IPS-18c (cell line): ENCODE measurements at regions not wholly inside any gene's neighbourhood (a gene's known extent, or its start where the extent isn't known, plus 50 kb on each side); places are given as distances from the start of the nearest gene placed in this dataset.
"Not testable (repeated sequence)": the region's sequence is repeated elsewhere in the genome, so short reads cannot be mapped to it uniquely, and the experiment has no call there.

Experiments
- H3K4me3 ChIP-seq: 2 replicates; pipeline ENCODE4 v1.7.0; 2013; ENCODE audit warnings: low read depth, mild to moderate bottlenecking, low read length, moderate library complexity; ENCODE audit not compliant: insufficient read depth
- H3K9me3 ChIP-seq: one replicate; pipeline ENCODE4 v1.6.1; 2013; ENCODE audit warnings: mild to moderate bottlenecking, low read length, moderate library complexity; ENCODE audit not compliant: control insufficient read depth, insufficient read depth

DNA sequence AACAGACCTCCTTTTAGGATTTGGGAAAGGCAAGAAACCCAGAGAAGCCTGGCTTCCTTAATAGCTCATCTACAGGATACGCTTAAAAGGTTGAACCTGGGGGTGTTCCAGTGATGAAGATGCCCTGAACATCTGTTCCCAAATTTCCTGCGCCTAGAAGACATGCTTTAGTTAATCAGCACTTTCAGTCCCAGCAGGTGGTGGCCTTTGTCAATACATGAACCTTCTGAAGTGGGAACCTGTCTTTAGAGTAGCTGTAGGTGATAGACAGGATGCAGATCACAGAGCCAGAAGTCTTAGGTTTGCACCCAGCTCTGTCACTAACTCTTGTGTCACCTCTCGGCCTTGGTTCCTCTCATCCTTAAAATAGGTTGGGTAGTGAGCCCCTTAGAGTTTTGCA is 149.7 kb upstream of the SYNPR start:
- no peak overlapping the region for H3K4me3 ChIP-seq

DNA sequence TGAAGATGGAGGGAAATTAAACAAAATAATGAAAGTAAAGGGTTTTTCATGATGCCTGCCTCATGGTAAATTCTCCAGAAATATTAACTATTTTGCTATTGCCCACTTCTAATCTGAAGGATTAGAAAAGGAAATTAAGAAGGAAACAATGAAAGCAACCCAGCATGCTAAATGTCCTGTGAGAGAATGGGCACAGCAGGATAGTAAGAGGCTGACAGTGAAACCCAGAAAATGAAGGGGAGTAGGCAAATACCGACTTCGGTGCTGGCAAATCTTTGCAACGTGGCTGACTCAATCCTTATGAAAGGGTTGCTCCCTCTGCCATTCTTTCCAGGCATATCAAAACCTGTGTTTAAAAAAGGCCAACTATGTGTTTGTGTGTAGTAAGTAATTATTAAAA is 147.5 kb upstream of the SYNPR start:
- no peaks in the 10 kb centered on the region for H3K9me3 ChIP-seq
- no peak overlapping the region for H3K4me3 ChIP-seq

More for the DNA sequence above, 149.7 kb upstream of the SYNPR start:
- no peaks in the 10 kb centered on the region for H3K9me3 ChIP-seq

DNA sequence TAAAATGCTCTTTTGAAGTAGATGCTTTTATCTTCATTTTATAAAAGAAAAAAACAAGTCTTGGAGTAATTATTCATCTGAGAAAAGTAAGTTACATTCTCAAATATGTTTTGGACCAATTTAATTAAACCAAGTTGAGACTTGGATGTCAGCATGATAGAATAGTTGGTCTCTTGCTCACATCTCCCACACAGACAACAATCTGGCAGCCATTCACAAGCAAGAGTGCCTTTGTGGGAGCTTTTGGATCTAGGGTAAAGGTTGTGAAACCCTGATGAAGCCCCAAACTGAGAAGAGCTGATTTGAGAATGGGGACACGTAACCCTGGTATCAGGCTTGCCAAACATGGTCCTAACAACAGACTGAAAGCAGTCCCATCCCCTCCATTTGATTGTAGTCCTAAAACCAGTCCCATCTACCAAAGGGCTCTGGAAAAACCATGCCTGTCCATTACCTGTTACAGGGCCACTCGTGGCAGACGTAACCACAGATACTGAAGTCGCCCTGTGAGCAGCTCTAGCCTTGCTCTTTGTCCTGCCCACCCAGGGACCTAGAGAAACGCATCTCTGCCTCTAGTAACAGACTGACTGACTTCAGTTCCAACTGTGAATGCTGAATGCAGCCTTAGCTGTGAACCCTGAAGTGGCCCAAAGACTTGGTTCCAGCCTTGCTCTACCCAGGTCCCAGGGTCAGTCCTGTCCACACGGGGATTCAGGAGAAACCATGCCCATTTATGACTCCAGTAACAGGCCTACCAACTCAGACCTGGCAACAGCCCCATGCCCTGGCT is 145.5 kb upstream of the SYNPR start:
- Histone ChIP-seq H3K9me3 (no peaks in the 10 kb centered on the region), H3K4me3 (no peak overlapping the region)

DNA sequence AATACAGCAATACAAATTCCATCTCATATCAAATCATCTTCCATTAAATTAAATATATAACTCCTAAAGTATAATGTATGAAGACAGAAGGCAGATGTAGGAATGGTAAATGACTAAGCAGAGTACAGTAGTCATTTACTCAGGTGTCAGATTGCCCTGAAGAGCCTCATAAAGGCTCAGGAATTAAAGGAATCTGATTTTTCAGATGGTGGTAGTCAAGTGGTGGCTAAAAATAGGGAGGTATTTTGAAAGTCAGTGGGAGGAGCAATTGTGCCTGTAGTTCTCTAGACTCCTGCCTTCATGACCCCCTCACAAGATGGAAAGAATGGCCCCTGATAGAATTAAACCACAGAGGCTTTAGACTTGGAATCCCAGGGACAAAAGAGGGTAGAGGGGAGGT is 142.7 kb upstream of the SYNPR start:
- no peak overlapping the region for H3K4me3 ChIP-seq

DNA sequence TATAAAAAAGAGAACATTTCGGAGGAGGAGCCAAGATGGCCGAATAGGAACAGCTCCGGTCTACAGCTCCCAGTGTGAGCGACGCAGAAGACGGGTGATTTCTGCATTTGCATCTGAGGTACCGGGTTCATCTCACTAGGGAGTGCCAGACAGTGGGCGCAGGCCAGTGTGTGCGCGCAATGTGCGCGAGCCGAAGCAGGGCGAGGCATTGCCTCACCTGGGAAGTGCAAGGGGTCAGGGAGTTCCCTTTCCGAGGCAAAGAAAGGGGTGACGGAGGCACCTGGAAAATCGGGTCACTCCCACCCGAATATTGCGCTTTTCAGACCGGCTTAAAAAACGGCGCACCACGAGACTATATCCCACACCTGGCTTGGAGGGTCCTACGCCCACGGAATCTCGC is 141.9 kb upstream of the SYNPR start:
- not testable (repeated sequence) for H3K9me3 ChIP-seq, H3K4me3 ChIP-seq

More for the DNA sequence above, 142.7 kb upstream of the SYNPR start:
- no peaks in the 10 kb centered on the region for H3K9me3 ChIP-seq

DNA sequence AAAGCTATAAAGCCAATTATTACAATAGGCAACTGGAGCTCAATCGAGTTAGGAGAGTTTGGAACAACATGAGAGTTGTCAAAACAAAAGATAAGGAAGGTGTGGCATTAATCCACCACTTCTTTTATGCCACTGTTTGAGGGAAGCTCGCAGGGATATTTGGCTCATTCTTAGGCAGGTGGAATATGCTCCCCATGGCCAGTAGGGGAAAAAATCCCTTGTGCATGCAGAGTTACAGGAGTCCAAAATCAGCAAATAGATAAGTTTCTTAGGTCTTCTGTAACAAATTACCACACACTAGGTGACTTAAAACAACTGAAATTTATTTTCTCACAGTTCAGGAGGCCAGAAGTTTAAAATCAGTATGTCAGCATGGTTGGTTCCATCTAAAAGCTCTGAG is 135.4 kb upstream of the SYNPR start:
- no peak overlapping the region for H3K4me3 ChIP-seq

DNA sequence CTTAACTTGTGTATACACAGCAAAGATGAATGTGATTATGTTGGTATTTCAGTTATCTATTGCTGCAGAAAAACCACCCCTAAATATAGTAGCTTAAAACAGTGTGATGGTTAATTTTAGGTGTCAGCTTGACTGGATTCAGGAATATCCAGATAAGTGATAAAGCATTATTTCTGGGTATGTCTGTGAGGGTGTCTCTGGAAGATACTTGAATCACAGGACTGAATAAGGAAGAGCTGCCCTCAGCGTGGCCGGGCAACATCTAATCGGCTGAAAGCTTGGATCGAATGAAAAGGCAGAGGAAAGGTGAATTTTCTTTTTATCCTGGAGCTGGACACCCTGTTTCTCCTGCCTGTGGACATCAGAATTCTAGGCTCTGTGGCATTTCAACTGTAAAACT is 132.0 kb upstream of the SYNPR start:
- H3K9me3 ChIP-seq: peaks cover 2% of the 10 kb centered on the region
- H3K4me3 ChIP-seq: no peak overlapping the region

More for the DNA sequence above, 135.4 kb upstream of the SYNPR start:
- peaks cover 2% of the 10 kb centered on the region for H3K9me3 ChIP-seq

DNA sequence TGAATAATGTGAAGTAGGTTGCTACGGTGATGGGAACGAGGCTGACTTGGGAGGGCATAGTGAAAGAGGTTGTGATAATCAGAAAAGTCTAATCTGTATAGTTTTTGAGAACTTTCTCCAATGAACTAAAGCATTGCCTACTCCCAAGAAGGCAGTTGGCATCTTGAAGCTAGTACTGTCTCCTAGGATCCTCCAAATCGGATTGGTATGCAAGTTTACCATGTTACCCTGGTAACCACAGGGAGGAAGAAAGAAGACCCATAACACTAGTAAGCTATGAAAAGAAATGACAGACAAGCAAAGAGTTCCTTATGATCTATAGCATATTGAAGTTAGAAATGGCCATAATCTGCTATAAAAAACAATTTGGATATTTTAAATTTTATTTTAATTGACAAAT is 127.2 kb upstream of the SYNPR start:
- peaks cover 2% of the 10 kb centered on the region for H3K9me3 ChIP-seq
- no peak overlapping the region for H3K4me3 ChIP-seq

DNA sequence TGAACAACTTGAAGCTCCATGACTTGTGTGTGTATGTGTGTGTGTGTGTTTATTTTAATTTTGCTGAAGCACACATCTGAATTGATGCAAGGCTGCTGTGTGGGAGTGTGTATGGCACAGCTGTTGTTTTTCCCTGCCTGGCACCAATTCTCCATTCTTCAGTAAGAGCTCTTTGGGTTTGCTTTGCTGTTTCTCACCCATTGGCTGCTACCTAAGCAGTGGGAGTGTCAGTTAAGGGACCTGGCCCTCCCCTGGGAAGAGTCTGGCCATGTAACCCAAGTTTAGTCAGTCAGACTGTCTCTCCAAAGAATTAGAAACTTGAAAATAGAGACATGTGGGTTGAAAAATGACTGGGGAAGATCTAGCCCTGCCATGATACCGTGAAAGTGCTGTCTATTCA is 126.2 kb upstream of the SYNPR start:
- Histone ChIP-seq H3K9me3 (no peaks in the 10 kb centered on the region), H3K4me3 (no peak overlapping the region)

DNA sequence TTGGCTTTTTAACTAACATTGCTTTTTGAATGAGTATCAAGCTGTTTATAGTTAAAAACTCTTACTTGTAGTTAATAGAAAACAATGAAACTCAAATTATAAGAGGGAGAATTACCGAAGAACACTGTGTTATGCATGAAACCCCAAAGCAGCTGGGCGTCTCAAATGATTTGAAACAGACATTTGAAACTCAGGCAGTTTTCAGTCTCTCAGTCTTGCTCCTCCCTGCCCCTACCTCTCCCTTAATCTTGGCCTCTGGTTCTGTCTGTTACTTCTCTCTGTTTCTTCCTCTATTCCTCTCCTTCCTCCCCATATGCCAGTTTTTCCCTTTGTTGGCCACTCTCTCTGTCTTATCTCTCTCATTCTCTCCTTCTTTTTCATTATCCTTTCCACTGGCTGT is 118.3 kb upstream of the SYNPR start:
- Histone ChIP-seq H3K9me3 (no peaks in the 10 kb centered on the region), H3K4me3 (no peak overlapping the region)

DNA sequence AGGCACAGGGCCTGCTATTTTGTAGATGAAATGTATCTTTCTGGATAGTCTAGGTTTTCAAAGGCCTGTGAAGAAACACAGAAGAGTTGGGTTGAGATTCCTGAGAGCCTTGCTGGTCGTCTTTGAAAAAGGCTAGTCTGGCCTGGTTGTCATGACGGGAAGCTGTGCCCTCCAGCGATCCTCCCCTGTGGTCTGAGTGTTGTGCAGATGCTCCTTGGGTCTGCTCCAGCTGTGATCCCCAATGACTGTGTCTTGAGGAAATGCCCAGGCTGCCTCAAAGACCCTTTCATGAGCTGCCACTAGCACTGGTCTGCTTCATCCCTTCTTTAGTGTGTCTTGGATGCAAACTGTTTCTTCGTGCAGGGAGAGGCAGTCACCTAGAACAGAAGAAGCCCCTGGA is 111.0 kb upstream of the SYNPR start:
- H3K9me3 ChIP-seq: no peaks in the 10 kb centered on the region
- no peak overlapping the region for H3K4me3 ChIP-seq

DNA sequence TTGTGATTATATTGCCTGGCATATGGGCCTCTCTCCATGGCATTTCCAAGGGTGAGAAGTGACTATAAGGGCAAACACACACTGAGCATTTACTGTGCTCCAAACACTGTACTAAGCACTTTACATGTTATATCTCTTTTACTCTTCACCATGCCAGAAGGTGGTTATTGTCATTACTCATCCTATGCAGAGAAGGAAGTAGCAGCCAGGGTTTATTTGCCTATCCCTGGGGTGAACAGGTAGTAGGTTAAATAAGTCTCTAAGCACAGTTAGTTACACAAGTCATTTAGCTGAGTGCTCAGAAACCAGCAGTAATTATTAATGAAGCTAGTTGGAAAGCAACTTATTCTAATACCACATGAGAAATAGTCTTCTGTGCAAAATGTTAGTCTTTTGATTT is 109.9 kb upstream of the SYNPR start:
- no peak overlapping the region for H3K4me3 ChIP-seq
- H3K9me3 ChIP-seq: no peaks in the 10 kb centered on the region

DNA sequence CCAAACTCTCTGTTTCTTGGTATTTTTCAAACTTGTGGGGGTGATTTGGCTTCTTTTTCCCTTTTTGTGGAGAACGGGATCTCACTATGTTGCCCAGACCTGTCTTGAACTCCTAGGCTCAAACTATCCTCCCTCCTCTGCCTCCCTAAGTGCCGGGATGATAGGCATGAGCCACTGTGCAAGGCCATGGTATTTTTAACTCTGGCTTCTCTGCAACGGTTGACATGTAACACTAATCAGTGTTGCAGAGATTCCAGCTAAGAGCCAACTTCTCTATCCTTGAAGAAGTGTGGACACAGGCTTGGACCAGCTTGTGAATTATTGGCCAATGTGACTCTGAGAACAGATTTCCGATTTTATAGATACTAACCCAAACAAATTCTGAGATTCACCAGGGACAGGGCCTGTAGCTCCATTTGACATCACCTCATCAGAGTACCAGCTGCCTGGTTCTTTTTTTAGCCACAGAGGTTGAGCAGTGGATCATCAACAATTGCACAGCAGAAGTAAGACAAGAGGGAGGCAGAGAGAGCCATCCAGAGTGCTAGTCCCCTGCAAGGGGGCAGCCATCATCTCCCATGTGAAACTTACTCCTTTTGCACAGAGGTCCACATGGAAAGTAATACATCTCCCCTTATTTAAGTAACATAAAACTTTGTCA is 98.1 kb upstream of the SYNPR start:
- no peak overlapping the region for H3K4me3 ChIP-seq
- H3K9me3 ChIP-seq: no peaks in the 10 kb centered on the region

DNA sequence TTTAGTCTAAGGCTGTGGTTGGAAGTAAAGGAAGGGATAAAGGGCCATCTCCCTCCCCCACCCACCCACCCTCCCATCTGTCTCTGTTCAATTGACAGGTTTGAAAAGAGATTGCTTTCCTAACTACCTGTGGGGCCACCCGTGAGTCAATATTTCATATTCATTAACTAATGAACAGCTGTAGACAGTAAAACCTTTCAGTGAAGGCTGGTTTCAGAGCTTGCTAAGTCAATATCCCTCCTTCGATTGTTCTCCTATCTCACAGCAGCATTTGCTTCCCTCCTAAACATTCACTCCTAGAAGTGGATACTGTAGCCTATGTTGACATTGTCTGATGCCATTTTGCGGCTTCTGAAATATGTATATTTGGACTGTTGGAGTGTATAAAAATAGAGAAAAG is 85.9 kb upstream of the SYNPR start:
- Histone ChIP-seq H3K9me3 (no peaks in the 10 kb centered on the region), H3K4me3 (no peak overlapping the region)

DNA sequence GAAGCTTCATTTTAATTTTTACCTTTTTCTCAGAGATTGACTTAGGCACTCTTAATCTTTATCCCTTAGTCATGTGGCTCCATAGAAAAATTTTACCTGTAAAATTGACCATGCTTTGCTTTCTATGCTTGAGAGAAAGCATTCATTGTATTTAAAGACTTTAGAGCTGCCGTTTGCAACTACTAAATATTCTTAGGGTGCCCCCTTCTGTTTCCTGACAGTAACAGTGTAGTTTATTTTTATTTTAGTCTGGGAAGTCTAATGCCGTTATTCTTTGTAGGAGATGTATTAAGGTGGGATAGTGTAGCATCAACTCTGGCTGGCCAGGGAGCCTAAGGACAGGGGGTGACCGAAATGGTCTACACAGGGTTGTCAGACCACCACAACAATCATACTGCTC is 84.5 kb upstream of the SYNPR start:
- no peak overlapping the region for H3K4me3 ChIP-seq

DNA sequence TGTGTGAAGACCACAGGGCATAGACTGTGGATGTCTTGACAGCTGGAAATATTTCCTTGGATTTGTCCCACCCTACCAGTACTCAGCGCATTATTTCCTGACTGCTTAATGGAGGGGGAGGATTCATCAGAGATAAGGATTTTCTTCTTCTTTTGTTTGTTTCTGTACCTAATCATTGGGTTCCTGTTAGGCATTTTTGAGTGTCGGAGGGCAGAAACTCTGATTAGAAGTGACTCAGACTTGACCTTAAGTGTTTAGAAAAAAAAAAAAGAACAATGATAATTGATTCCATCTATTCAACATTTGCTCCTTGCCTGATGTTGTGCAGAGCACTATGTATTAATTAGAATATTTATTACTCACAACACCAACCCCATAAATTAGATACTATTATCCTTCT is 78.5 kb upstream of the SYNPR start:
- no peak overlapping the region for H3K4me3 ChIP-seq
- H3K9me3 ChIP-seq: no peaks in the 10 kb centered on the region

More for the DNA sequence above, 84.5 kb upstream of the SYNPR start:
- H3K9me3 ChIP-seq: no peaks in the 10 kb centered on the region

DNA sequence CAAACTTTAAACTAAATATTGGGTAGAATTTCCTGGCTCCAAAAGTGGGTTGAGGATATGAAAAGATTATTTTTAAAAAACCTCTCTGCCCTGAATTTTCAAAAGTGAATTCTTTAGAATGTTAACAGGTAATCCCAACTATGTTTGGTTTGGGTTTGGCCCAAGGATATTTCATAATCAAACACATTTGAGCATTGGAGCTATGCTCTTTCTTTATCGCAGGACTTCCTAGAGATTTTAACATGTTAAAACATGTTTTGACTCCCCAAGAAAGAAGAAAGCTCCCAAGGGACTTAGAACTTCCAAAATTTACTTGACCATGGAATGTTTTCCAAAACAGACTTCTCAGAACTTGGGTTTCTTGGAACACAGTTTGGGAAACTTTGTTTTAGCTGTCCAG is 75.6 kb upstream of the SYNPR start:
- H3K9me3 ChIP-seq: no peaks in the 10 kb centered on the region

DNA sequence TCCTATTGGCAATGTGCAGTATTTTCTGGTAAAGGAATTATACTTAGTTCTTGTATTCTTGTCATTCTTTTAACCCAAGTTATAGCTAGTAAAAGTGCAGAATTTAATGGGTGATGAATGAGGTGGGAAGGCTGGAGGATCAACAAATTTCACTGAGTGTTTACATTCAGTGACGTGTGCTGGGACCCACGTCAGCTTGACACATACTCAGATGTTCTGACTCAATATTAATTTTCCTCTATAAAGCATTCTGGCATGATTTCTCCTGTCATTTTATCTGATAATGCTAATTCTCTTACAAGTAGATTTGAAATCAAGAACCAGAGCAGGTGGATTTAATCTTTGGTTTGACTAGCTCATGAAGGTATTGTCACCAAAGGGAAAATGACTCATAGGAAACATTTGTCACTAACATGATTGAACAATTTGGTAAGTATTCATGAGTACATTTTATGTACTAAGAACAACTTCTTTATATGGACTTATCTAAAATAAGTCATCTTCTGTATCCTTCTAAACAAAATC is 71.0 kb upstream of the SYNPR start:
- Histone ChIP-seq H3K9me3 (no peaks in the 10 kb centered on the region), H3K4me3 (no peak overlapping the region)

More for the DNA sequence above, 75.6 kb upstream of the SYNPR start:
- H3K4me3 ChIP-seq: no peak overlapping the region
